GM18907 (cell line): ENCODE measurements at regions not wholly inside any gene's neighbourhood (a gene's known extent, or its start where the extent isn't known, plus 50 kb on each side); places are given as distances from the start of the nearest gene placed in this dataset.

Experiments used
- ATAC-seq: cut with Tn5 transposase; IDR thresholded peaks from one replicate; pipeline ENCODE4 v1.9.1; 2021; ENCODE audit warnings: mild to moderate bottlenecking, moderate library complexity; ENCODE audit not compliant: unreplicated experiment

- ATAC-seq, result no peak
Observed at GRCh38 chr12:105915997-105916759, 222.6 kb downstream of the NUAK1 start.

GRCh38 chr12:105916760-105917039, 222.1 kb downstream of the NUAK1 start:
- ATAC-seq, result no peak

GRCh38 chr12:105920161-105920684, 218.5 kb downstream of the NUAK1 start:
- ATAC-seq, result no peak

- no peak for ATAC-seq
Observed at GRCh38 chr12:105921055-105921454, 217.7 kb downstream of the NUAK1 start.

- no peak for ATAC-seq
Observed at GRCh38 chr12:105921872-105922669, 216.7 kb downstream of the NUAK1 start.

GRCh38 chr12:105922670-105923102, 216.1 kb downstream of the NUAK1 start:
- ATAC-seq, result no peak

- ATAC-seq, result no peak
Observed at GRCh38 chr12:105924526-105925208, 214.1 kb downstream of the NUAK1 start.

GRCh38 chr12:105927564-105927963, 211.2 kb downstream of the NUAK1 start:
- no peak for ATAC-seq

- ATAC-seq, result no peak
Observed at GRCh38 chr12:105928436-105928835, 210.3 kb downstream of the NUAK1 start.

- ATAC-seq, result no peak
Observed at GRCh38 chr12:105929192-105929591, 209.6 kb downstream of the NUAK1 start.

- no peak for ATAC-seq
Observed at GRCh38 chr12:105930557-105931503, 207.9 kb downstream of the NUAK1 start.

- ATAC-seq, result no peak
Observed at GRCh38 chr12:105931762-105932570, 206.8 kb downstream of the NUAK1 start.

- no peak for ATAC-seq
Observed at GRCh38 chr12:105933671-105934665, 204.8 kb downstream of the NUAK1 start.

GRCh38 chr12:105935106-105935505, 203.6 kb downstream of the NUAK1 start:
- no peak for ATAC-seq

GRCh38 chr12:105935981-105936380, 202.8 kb downstream of the NUAK1 start:
- no peak for ATAC-seq

- no peak for ATAC-seq
Observed at GRCh38 chr12:105936496-105936895, 202.3 kb downstream of the NUAK1 start.

GRCh38 chr12:105937009-105937408, 201.7 kb downstream of the NUAK1 start:
- ATAC-seq, result no peak

- ATAC-seq, result no peak
Observed at GRCh38 chr12:105939181-105939721, 199.5 kb downstream of the NUAK1 start.
